ENCODE measurements at regions not wholly inside any gene's neighbourhood (a gene's known extent, or its start where the extent isn't known, plus 50 kb on each side); places are given as distances from the start of the nearest gene placed in this dataset.

- H3K36me3 ChIP-seq (ENCODE audit: insufficient read depth, low read length): no peaks in the 10 kb centered on the region
- no peak for DNase-seq (ENCODE audit: low spot score)
- no peak overlapping the region for H3K27ac ChIP-seq (ENCODE audit: low read depth, low read length, poor library complexity, severe bottlenecking)
- intact Hi-C loops (cut with micrococcal nuclease; ENCODE audit: unreplicated experiment): no loop called here
- ChIA-PET POLR2A (no interaction called here), CTCF (ENCODE audit: unreplicated experiment) (no interaction called here)
- TF ChIP-seq CTCF (conservative IDR thresholded peaks at IDR 0.05; ENCODE audit: low read length): no peak
- no peak for TF ChIP-seq EZH2phosphoT487 (IDR thresholded peaks at IDR 0.05; ENCODE audit: borderline replicate concordance, low read depth, low read length)
- H3K4me3 ChIP-seq (ENCODE audit: low read depth, low read length, poor library complexity, severe bottlenecking): no peak overlapping the region
- no TSS peak for BruUV-seq (replicated peaks)
- no peaks in the 10 kb centered on the region for H3K79me2 ChIP-seq (ENCODE audit: insufficient read depth, low read depth, low read length)
- no peaks in the 10 kb centered on the region for H4K20me1 ChIP-seq (ENCODE audit: insufficient read depth, low read length)
- H2AFZ ChIP-seq (ENCODE audit: low read length): no peak overlapping the region
- no peaks in the 10 kb centered on the region for H3K9me2 ChIP-seq (ENCODE audit: insufficient read depth, low read length)
- no peaks in the 10 kb centered on the region for H3K9me3 ChIP-seq (ENCODE audit: low read length)
- H3K4me1 ChIP-seq (ENCODE audit: insufficient read depth, low read length, poor library complexity, severe bottlenecking): no peaks in the 10 kb centered on the region
- no peak overlapping the region for H3K4me2 ChIP-seq (ENCODE audit: low read length)
These were observed 1528.7 kb upstream of the CDH9 start for GRCh38 chr5:28567048-28567447.

GRCh38 chr5:28561522-28561921, 1523.1 kb upstream of the CDH9 start:
- Histone ChIP-seq H3K9me2 (ENCODE audit: insufficient read depth, low read length) (no peaks in the 10 kb centered on the region), H3K4me2 (ENCODE audit: low read length) (no peak overlapping the region), H3K36me3 (ENCODE audit: insufficient read depth, low read length) (no peaks in the 10 kb centered on the region), H4K20me1 (ENCODE audit: insufficient read depth, low read length) (no peaks in the 10 kb centered on the region), H3K4me3 (ENCODE audit: low read depth, low read length, poor library complexity, severe bottlenecking) (no peak overlapping the region), H2AFZ (ENCODE audit: low read length) (no peak overlapping the region), H3K79me2 (ENCODE audit: insufficient read depth, low read depth, low read length) (no peaks in the 10 kb centered on the region), H3K27ac (ENCODE audit: low read depth, low read length, poor library complexity, severe bottlenecking) (no peak overlapping the region), H3K9me3 (ENCODE audit: low read length) (0 out of 2 replicates have a peak, but pooled peaks cover 5% of the 10 kb centered on the region), H3K4me1 (ENCODE audit: insufficient read depth, low read length, poor library complexity, severe bottlenecking) (no peaks in the 10 kb centered on the region)
- no peak for TF ChIP-seq EZH2phosphoT487 (IDR thresholded peaks at IDR 0.05; ENCODE audit: borderline replicate concordance, low read depth, low read length)
- no peak for TF ChIP-seq CTCF (conservative IDR thresholded peaks at IDR 0.05; ENCODE audit: low read length)
- BruUV-seq (replicated peaks): no TSS peak
- CTCF ChIA-PET (ENCODE audit: unreplicated experiment): no interaction called here
- intact Hi-C loops (cut with micrococcal nuclease; ENCODE audit: unreplicated experiment): no loop called here
- DNase-seq (ENCODE audit: low spot score): no peak
- POLR2A ChIA-PET: no interaction called here

DNA sequence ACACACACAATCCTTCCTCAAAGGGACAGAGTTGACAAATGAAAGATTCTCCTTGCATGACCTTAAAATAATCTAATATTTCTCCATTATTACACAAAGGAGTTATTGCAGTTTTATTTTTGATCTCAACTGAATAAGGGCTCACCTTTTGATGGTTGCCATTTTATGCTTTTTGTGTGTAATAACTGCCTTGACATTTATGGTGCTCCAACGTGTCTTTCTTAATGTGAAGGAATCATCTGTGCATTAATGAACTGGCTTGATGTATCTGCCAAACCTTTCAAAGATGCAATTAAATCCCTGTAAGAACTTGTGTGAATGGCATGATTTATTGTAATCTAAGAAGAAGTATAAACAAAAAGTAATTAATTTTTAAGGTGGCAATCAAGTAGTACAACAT, 1519.8 kb upstream of the CDH9 start:
- no peak for TF ChIP-seq EZH2phosphoT487 (IDR thresholded peaks at IDR 0.05; ENCODE audit: borderline replicate concordance, low read depth, low read length)
- no peak for TF ChIP-seq CTCF (conservative IDR thresholded peaks at IDR 0.05; ENCODE audit: low read length)

More for the DNA sequence above, 1519.8 kb upstream of the CDH9 start:
- no peaks in the 10 kb centered on the region for H3K4me1 ChIP-seq (ENCODE audit: insufficient read depth, low read length, poor library complexity, severe bottlenecking)
- no peak for DNase-seq (ENCODE audit: low spot score)
- no TSS peak for BruUV-seq (replicated peaks)
- H3K9me2 ChIP-seq (ENCODE audit: insufficient read depth, low read length): no peaks in the 10 kb centered on the region
- ChIA-PET CTCF (ENCODE audit: unreplicated experiment) (no interaction called here), POLR2A (no interaction called here)
- no peak overlapping the region for H3K4me3 ChIP-seq (ENCODE audit: low read depth, low read length, poor library complexity, severe bottlenecking)
- H4K20me1 ChIP-seq (ENCODE audit: insufficient read depth, low read length): no peaks in the 10 kb centered on the region
- H3K9me3 ChIP-seq (ENCODE audit: low read length): peaks cover 6% of the 10 kb centered on the region; the same call in 1 of the 2 replicates
- intact Hi-C loops (cut with micrococcal nuclease; ENCODE audit: unreplicated experiment): no loop called here
- no peaks in the 10 kb centered on the region for H3K79me2 ChIP-seq (ENCODE audit: insufficient read depth, low read depth, low read length)
- no peak overlapping the region for H3K27ac ChIP-seq (ENCODE audit: low read depth, low read length, poor library complexity, severe bottlenecking)
- no peak overlapping the region for H3K4me2 ChIP-seq (ENCODE audit: low read length)
- no peak overlapping the region for H2AFZ ChIP-seq (ENCODE audit: low read length)
- H3K36me3 ChIP-seq (ENCODE audit: insufficient read depth, low read length): no peaks in the 10 kb centered on the region

All from OCI-LY7 (cell line).